Peyer's patch (tissue), 4 donors: ENCODE measurements at regions not wholly inside any gene's neighbourhood (a gene's known extent, or its start where the extent isn't known, plus 50 kb on each side); places are given as distances from the start of the nearest gene placed in this dataset.

Experiments
- POLR2A ChIP-seq, 2 donors: fragments of 450-650 bp; IDR thresholded peaks; one replicate each; pipeline ENCODE4 v1.5.1; 2017; ENCODE audit warnings: antibody characterized with exemption in 2 of 2, mild to moderate bottlenecking in 2 of 2, moderate library complexity in 2 of 2
- TF ChIP-seq, protein P1 (sequence below), 6 experiments: fragments of 450-650 bp in 4 of 6; fragments of 200-600 bp in 2 of 6; sonication (generic) in 1 of 6; IDR thresholded peaks; one replicate each; pipeline ENCODE4 v1.5.1; 2017 to 2019; ENCODE audit warnings: antibody characterized with exemption in 6 of 6, mild to moderate bottlenecking in 3 of 6, moderate library complexity in 1 of 6

DNA sequence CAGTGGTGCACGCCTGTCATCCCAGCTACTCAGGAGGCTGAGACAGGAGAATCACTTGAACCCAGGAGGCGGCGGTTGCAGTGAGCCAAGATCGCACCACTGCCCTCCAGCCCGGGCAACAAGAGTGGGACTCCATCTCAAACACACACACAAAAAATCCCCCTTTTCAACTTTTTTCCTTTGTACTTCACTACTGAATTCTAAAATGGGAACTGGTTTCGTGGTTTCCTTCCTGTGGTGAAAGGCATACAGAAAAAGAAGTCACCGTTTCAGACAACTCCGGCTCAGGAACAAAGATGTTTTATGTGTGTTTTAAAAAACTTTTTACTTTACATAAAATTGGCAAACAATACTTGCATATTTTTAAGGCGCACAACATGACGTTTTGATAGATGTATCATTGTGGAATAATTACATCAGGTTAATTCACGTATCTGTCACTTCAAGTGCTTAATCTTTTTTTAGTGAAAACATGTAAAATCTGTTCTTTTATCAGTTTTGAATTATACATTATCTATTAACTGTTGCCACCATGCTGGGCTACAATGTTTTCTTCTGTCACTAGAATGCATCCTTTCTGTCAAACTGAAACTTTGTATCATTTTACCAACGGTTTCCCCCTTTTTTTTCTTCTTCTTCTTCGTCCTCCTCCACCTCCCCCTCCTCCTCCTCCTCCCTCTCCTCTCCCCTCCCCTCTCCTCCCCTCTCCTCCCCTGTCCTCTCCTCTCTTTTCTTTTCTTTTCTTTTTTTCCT is 186.0 kb downstream of the CRLF2 start:
- TF ChIP-seq, protein P1, sequence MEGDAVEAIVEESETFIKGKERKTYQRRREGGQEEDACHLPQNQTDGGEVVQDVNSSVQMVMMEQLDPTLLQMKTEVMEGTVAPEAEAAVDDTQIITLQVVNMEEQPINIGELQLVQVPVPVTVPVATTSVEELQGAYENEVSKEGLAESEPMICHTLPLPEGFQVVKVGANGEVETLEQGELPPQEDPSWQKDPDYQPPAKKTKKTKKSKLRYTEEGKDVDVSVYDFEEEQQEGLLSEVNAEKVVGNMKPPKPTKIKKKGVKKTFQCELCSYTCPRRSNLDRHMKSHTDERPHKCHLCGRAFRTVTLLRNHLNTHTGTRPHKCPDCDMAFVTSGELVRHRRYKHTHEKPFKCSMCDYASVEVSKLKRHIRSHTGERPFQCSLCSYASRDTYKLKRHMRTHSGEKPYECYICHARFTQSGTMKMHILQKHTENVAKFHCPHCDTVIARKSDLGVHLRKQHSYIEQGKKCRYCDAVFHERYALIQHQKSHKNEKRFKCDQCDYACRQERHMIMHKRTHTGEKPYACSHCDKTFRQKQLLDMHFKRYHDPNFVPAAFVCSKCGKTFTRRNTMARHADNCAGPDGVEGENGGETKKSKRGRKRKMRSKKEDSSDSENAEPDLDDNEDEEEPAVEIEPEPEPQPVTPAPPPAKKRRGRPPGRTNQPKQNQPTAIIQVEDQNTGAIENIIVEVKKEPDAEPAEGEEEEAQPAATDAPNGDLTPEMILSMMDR (IDR thresholded peaks at IDR 0.05) = no peak
- no peak for TF ChIP-seq POLR2A (IDR thresholded peaks at IDR 0.05)
